HG02610 (cell line): ENCODE measurements at regions not wholly inside any gene's neighbourhood (a gene's known extent, or its start where the extent isn't known, plus 50 kb on each side); places are given as distances from the start of the nearest gene placed in this dataset.
"Not testable (repeated sequence)": the region's sequence is repeated elsewhere in the genome, so short reads cannot be mapped to it uniquely, and the experiment has no call there.

Experiments
- ATAC-seq: cut with Tn5 transposase; IDR thresholded peaks from one replicate; pipeline ENCODE4 v1.9.1; 2021; ENCODE audit warnings: mild to moderate bottlenecking, moderate library complexity; ENCODE audit not compliant: unreplicated experiment

DNA sequence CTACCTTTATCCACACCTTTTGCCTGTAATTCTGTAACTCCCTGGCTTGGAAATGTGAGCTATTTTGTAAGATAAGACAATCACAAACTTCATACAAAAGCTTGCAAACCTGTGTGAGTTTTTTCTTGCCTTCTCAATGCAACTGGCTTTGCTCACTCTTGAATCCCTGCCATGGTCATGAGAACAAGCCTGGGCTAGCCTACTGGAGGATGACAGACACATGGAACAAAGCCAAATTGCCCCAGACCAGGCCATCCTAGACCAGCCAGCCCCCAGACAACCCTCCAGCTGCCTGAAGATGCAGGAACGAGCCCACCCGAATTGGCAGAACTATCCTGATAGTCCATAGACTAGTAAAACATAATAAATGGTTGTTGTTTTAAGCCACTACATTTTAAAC, 466.6 kb upstream of the ERCC4 start:
- no peak for ATAC-seq

DNA sequence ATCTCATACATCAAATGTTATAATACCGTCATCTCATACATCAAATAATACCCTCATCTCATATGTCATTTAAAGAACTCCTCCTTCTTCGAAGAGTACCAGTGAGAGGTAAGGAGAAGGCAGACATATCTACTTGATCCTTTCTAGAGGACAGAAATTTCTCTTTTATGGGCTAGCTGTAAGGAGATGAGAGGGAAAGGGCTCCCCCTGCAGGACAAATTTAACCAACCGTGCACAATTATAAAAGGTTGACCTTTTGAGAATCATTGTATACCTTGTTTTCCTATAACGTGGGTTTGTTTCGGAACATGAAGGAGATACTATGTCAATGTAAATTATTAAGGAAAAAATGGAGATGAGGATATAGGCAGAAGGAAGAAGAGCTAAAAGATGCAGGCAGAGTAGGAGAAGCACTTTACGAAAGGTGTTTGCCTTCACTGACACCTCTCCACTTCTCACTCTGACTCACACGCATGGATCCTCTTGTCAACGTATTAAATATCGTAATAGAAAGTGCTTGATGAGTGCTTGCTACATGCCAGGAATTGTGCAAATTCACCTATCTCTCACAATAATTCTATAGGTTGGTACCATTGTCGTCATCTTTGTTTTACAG, 465.9 kb upstream of the ERCC4 start:
- ATAC-seq: no peak

DNA sequence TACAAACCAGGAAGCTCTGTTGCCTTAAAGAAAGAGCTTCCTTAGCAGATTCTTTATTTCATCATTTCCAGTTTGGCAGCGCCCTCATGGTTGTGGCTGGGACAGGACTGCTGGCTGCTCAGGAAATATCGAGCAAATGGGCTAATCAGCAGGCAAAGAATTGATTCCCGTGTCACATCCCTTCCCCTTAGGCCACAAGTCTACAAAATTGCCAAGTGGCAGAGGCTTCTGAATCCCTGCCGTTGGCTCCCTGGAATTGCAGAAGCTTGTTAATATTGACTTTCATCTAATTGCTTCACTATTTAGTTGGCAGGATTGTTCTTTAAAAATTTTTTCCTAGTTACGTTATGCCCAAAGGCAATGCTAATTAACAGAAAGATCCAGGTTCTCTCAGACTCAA, 456.3 kb upstream of the ERCC4 start:
- ATAC-seq: no peak

DNA sequence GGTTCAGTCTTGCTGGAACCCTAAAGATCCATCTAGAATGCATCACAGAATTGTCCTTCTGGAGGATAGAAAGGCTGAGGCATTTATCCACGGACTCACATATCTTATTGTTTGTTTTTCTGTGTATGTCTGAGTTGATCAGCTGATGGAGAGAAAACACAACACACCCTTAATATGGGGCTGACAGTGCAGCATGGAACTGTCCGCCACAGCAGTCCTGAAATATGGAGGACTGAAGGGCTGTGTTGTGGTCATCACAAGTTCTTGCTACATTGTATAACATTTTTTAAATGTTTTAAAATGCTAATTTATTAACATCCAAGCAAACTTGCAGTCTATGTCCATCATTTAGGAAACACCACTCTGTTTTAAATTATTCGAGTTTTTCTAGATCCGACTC, 448.9 kb upstream of the ERCC4 start:
- no peak for ATAC-seq

DNA sequence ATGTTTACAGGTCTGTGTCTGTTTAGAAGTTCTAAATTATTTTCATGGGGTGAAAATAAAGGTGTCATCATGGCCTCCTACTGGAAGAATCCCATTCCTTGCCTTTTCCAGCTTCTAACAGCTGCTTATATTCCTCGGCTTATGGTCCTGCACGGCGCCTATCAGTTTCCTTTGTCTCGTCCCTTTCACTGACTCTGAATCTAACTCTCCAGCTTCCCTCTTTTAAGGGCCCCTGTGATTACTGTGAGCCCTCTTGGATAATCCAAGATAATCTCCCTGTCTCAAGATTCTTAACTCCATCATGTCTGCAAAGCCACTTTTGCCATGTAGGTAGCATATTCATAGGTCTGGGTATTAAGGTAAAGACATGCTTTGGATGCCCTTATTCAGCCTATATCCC, 441.0 kb upstream of the ERCC4 start:
- ATAC-seq: no peak

DNA sequence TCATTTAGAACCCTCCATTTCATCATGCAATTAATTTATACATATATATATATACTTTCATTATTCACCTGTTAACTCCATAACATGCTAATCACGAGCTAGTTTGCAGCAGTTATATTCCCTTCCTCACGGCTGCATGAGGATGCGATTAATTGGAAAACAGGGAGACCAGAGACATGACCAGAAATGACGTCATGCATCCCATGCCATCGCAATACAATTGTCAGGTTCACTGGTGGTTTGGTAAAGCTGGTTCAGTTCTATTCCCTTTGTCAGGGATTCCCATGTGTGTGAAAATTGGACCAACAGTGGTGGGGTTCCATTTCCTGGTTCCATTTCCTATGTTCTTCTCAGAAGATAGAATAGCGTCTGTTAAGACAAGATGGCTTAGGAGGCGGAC, 440.4 kb upstream of the ERCC4 start:
- no peak for ATAC-seq

DNA sequence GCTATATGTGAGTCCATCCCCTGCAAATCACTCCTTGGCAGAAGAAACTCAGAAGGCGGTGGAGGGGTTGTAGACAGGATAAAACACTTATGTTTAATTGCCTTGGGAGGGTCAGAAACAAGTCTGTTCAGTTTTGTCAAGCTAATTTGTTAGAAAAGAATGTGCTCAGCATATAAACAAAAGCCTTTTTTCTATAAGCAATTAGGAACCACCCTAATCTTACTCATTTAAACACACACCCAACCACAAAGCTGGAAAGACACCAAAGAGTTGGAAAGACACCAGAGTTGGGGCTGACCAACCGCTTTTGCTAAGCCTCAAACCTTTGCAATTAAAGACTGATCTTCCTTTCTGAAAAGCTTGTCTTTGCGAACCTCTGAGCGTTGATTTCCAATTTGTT, 439.2 kb upstream of the ERCC4 start:
- ATAC-seq: no peak

DNA sequence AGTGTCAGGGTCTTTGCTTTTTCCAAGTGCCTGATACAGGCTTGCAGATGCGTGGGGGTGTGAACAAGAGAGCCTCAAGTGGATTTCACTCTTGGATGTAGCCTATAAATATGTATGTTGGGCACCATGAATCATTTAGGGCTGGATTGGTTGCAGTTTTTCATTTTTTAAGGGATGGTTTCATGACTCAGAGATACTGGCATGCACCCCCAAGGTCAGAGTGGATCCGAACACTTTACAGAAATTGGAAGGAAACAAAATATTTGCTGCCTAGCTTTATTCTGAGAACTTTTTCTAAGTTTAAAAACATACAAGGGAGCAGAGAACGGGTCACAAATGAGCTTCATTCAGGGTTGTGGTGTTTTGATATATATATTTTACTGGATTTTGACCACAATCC, 436.8 kb upstream of the ERCC4 start:
- ATAC-seq: no peak

DNA sequence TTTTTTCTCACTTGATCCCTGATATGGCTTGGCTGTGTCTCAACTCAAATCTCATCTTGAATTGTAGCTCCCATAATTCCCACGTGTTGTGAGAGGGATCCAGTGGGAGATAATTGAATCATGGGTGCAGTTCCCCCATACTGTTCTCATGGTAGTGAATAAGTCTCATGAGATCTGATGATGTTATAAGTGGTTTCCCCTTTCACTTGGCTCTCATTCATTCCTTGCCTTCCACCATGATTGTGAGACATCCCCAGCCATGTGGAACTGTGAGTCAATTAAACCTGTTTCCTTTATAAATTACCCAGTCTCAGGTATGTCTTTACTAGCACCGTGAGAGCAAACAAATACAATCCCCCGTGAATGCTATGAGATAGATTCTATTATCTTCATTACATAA, 430.5 kb upstream of the ERCC4 start:
- ATAC-seq: not testable (repeated sequence)

DNA sequence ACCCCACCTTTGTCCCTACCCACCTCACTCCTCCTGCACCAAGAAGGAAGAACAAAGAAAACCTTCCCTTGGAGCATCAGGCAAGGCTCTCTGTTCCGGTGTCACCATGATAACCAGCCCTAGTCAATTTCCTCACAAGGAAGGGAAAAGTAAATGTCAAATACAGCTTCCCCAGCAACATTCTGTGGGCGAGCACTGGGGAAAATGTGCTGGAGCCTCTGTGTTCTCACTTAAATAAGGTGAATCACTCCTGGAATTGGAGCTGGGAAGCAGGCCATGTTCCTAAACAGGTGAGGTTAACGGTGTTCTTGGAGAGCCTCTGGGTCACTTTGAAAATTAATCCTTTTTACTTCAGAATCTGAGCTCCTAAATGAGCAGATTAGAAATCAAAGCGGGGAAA, 427.9 kb upstream of the ERCC4 start:
- no peak for ATAC-seq

DNA sequence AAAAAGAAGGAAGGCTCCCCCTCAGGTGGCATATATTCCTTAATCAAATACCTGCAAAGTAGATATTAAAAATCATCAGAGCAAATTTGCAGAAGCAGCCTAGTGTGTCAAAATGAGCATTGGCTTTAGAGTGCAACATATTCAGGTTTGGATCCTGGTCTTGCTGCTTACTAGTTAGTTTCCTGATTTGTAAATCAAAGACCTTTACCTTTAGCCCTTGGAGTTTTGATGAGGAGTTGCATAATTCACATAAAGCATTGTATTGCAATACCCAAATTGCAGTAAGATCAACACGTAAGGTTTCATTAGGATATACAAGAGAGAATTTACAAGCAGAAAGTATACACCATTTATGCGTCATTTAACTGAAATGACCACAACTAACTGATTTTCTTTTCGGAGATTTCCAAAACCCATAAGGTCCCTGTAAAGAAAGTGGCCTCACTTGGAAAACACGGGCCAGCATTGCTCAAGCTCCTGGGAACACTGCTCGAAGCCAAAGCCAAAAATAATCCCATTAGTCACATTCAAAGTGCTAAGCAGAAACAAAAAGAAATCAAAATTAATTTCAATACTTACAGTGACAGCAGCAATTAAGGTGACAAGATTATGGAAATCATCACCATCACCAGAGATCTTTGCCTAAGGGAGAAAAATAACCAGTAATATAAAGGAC, 415.9 kb upstream of the ERCC4 start:
- no peak for ATAC-seq

DNA sequence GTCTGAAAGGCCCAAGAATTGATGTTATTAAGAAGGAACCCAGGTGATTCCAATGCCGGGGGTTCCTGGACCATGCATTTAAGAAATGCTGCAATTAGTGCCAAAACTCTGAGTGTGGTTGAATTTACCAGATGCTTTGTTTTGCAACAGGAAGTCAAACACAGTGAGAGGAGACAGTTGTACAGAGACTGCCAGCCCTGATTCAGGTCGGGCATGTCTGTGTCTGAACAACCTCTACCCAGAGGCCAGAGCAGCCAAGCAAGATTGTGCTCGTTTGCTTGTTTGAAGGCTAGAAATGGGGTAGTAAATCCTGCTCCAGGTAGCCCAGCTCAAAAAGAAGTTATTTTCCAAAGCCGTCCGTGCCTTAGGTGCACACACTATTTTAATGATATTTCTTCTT, 412.4 kb upstream of the ERCC4 start:
- no peak for ATAC-seq

DNA sequence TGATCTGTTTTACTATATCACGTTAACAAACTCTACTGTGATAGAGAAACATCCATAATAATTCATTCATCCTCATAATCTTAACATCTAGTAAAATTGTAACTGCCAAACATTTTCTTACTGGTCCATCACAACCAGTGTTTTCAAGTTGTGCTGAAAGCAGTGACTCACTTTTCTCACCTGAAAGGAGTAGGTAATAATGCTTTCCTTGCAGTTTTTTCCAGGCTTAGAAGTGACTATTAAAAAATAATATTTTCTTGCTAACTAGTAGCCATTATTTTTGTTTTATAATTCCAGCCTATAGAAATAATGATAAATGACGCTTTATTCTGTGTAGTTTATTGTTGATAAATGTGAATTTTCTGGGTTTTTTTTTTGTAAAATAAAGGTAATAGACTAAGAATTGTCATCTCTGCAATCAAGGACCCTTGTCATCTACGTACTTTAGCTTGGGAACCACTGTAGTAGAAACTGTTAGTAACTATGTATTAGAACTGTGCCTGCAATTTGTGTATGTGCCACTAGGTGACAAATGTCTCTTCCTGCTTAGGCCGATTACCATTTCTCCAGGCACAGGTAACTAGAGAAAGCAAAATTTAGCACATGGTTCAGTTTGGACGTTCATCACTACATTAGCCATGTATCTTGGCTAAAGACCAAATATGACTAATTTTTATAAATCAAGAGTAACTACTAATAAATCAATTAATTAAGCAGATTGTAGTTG, 409.4 kb upstream of the ERCC4 start:
- ATAC-seq: no peak

DNA sequence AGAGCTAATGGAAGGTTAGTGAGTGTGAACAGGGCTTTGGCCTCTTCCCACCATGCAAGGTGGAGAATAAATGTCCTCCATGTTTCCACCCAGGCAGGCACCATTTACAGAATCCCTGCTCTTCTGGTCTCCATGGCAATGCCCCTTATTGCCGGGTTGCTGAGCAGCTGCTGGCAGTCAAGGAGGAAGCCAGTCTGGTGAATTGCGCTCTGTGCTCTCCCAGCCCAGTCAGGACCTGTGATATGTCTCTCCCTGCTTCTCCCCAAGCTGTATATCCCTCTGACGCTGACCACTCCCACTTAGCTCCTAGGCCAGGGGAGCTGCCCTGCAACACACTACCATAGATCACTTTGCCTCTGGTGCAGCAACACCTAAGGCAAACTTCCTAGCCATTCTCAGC, 402.1 kb upstream of the ERCC4 start:
- ATAC-seq: no peak

DNA sequence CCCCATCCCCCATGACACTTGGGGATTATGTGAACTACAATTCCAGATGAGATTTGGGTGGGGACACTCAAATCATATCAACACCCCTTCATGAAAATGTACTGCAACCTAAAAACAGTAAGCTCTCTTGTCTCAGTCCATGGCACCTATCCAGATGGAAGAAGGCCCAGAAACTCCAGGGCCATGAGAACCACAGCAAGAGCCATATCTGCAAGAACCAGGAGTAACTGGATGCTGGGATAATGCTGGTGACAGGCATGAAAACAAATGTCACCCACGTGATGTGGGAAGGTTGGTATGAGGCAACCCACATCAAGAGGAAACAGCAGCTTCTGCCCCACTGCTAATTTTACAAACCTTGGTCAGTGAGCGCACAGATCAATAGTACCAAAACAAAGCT, 400.1 kb upstream of the ERCC4 start:
- ATAC-seq: no peak

DNA sequence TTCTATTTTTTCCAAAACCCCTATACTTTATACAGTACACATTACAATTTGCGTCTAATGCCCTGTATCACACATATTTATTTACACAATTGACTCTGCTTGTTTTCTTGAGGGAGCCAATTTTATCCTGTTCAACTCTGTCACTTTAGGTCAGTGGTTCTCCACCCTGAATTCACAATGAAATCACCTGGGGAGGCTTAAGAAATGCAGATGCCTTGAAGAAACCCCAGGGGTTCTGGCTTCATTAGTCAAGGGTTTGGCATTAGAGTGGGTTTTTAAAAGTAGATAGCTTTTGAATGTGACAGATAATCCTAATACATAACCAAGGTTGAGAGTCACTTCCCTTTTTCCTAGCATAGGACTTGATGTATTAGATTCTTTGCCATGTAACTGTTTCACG, 398.6 kb upstream of the ERCC4 start:
- ATAC-seq: no peak

DNA sequence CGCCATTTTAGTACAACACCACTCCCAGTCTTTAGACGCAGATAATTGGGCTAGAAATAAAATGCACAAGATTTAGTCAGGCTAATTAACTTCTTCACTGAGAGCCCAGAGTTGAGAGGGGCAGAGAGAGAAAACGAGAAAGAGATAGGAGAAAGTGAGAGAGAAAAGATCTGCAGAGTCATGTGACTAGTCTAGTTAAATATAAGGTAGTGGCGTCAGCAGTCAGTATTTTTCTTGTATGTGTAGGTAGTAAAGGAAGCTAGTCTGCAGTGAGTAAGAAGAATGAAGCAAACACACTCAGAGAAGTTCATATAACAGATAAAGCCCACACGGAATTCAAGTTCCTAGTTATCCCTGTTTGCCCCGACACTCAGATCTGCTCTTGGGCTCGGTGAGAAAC, 392.6 kb upstream of the ERCC4 start:
- no peak for ATAC-seq

DNA sequence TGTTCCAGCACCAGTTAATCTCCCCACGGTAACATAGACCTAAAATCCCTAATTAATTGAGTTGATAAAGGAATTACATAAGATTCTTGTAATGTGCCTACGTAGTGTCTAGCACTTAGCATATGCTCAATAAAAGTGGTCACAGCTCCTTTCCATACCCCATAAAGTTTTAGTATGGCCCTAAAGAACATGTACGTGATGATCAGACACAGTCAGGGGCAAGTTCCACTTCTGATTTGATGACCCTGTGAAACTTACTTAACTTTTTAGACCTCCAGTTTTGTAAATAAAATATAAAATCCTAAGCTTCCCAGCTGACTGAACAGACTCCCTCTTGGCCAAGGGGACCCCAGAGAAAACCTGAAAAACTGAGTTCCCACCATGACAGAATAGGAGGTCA, 391.3 kb upstream of the ERCC4 start:
- no peak for ATAC-seq

DNA sequence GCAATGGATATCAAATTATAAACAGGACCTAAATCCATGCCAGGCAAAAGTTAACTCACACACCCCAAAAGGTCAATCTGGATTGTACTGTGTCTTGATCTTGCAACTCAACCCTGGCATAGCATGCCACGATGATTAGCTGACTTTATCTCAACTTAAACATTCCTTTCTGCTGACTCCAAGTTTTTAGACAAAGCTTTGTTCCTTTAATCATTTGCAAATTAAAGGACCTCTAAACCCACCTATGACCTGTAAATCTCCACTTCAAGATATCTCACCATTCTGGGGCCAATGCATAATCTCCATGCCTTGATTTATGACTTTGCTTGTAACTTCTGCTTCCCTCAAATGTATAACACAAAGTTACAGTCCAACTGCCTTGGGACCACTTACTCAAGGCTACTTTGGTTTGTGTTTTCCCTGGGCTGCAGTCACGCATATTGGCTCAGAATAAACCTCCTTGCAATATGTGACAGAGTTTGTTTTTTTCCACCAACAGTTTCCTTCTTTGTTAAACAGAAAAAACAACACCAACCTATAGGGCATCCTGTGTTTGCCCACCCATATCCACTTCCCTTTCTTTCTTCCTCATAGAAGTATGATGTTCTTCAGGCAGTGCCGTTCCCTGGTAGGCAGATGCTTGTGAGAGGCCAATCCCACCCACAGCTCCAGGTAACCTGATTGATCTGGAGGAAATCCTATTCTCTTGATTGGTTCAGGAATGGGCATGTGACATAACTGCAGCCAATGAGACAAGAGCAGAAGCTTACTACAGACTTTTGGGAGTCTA, 390.6 kb upstream of the ERCC4 start:
- ATAC-seq: no peak

DNA sequence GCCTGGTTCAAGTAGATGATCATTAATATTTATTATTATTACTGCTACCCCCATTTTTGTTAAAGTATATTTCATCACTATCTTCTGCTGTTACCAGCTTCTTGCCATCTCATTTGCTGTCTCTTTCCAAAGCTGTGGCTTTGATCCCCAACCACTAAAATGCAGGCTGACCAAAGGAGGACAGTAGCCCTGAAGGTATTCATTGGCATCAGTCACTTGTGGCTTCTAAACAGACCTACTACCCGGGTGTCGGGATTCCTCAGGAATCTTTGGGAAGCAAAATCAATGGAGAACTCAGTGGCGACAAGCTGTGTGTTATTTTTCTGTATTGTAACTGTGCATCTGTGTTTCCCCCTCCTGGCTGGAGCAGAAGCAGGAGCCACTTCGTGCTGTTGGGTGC, 379.2 kb upstream of the ERCC4 start:
- ATAC-seq: no peak

DNA sequence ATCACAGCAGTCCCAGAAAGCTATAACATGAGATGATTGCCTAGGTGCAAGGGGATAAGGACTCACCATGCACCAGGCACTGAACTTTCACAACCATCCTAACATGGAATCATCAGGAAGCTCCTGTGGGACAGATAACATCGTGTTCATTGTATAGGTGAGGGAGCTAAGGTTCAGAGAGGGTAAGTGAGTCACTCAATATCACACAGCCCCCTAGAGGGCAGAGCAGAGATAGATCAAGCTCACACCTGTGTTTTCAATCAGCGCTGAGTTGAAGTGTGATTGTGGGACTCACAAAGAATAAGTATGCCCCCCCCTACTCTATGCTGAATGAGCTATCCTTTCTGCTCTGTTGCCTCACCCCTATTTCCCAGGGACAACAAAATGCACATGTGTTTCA, 377.7 kb upstream of the ERCC4 start:
- no peak for ATAC-seq

DNA sequence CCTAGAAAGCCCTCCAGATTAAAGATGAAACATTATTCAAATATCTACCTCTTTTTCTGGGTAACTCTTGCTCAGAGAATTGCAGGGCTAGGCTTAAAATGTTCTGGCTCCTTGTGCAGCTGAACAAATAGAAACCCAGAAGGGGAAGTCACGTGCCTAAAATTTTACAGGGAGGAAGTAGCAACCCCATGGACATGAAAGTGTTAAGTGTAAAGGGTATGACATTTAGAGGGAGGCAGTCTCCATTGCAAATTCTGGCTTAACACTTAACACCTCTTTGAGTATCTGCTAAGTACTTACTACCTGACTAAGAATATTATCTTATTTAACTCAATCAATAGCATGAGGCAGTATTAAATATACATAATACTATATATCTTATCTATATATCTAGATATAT, 376.1 kb upstream of the ERCC4 start:
- no peak for ATAC-seq
